Psoas muscle (tissue), 7 donors: ENCODE measurements at regions not wholly inside any gene's neighbourhood (a gene's known extent, or its start where the extent isn't known, plus 50 kb on each side); places are given as distances from the start of the nearest gene placed in this dataset.

ENCODE experiments used
- ATAC-seq, 4 donors: fragments of 200-7000 bp; cut with Tn5 transposase; one replicate each; pipeline ENCODE4 v1.9.1; 2020; ENCODE audit warnings: moderate library complexity in 3 of 4, mild to moderate bottlenecking in 2 of 4
- DNase-seq, 2 donors: peaks; one replicate each; pipeline ENCODE4 v3.0.0-alpha.2; 2020
- H3K27ac ChIP-seq: fragments of 200-600 bp; one replicate; pipeline ENCODE4 v1.8.0; 2022
- H3K27me3 ChIP-seq, 3 donors: fragments of 200-600 bp in 1 of 3; one replicate each; pipeline versions ENCODE4 v1.6.1 to v1.8.0; 2013 to 2022; ENCODE audit warnings: low read length in 2 of 3, mild to moderate bottlenecking in 2 of 3, moderate library complexity in 1 of 3; ENCODE audit not compliant: insufficient read depth in 3 of 3
- H3K36me3 ChIP-seq, 2 donors: fragments of 200-600 bp in 1 of 2; one replicate each; pipeline versions ENCODE4 v1.6.1 to v1.8.0; 2013 to 2022; ENCODE audit warnings: low read depth in 1 of 2, mild to moderate bottlenecking in 1 of 2, moderate library complexity in 1 of 2; ENCODE audit not compliant: insufficient read depth in 1 of 2
- H3K4me1 ChIP-seq: fragments of 200-600 bp; one replicate; pipeline ENCODE4 v1.8.0; 2022
- H3K4me3 ChIP-seq: fragments of 200-600 bp; one replicate; pipeline ENCODE4 v1.8.0; 2022; ENCODE audit warnings: mild to moderate bottlenecking
- H3K9me3 ChIP-seq: fragments of 200-600 bp; one replicate; pipeline ENCODE4 v1.8.0; 2022
- CTCF ChIP-seq: fragments of 200-600 bp; IDR thresholded peaks from one replicate; pipeline ENCODE4 v1.8.0; 2022; ENCODE audit warnings: antibody characterized with exemption
- WGBS, 3 donors: extraction: QIAGEN DNeasy Blood & Tissue Kit; methylation state at CpG; one replicate each; pipeline versions ENCODE4 v1.1.6 to v1.1.7; 2013; 5-methylcytosine and 5-hydroxymethylcytosine counted together
- intact Hi-C, 2 donors: fragments of 100-400 bp; cut with DNase I; formaldehyde crosslinking; loops; one replicate each; pipeline versions ENCODE4 v1.11.0 to v1.14.2; 2022
- donor health status: healthy with polysubstance abuse.
- donor health status: DM: no; HTN: no; CAD: no; lungs with moderate emphysema.
- donor health status: Bipolar disorder and iron deficiency.
- donor health status: healthy.
- donor health status: DM: yes; HTN: yes; CAD: no.
- donor health status: DM: no; HTN: no; CAD: no.
- donor health status: DM: yes; HTN: yes; CAD: no.

DNA sequence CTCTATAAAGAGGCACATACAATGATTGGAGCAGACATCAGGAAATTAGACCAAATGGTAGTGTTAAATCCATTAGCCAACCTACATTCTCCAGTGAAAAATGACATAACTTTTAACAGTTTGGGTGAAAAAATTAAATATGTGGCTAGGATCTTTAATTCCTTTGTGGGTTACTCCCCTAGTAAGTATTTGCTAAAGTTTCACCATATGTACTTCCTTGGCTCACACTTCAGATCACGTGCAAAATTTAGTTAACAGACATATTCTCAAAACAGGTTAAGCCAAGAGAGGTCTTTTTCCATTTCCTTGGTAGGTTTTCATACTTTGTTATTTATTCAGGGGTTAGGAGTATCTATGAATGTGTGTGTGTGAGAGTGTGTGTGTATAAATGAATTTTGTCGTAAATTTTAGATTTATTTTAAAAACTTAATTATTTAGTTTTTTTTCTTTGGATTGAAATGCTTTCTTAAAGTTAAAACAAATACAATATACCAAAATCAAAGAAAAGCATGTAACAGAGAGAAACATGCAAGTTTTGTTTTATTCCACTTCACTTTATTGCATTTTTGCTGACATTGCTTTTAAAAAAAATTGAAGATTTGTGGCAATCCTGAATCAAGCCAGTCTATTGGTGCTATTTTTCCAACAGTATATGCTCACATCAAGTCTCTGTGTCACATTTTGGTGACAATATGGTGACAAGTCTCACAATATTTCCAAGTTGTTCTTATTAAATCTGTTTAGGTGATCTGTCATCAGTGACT lies 258.7 kb downstream of the FLRT2 start:
- Histone ChIP-seq H3K36me3 (no peaks in the 10 kb centered on the region), H3K9me3 (no peaks in the 10 kb centered on the region), H3K4me1 (no peaks in the 10 kb centered on the region), H3K27me3 (no peaks in the 10 kb centered on the region), H3K4me3 (no peak overlapping the region), H3K27ac (no peak overlapping the region)
- no peak for DNase-seq
- no peak for TF ChIP-seq CTCF
- no peak for ATAC-seq
- WGBS, 3 donors = 64 to 69% (median 66%) methylated on average over 2 of the region's 2 CpGs
- intact Hi-C loops = no loop called here

DNA sequence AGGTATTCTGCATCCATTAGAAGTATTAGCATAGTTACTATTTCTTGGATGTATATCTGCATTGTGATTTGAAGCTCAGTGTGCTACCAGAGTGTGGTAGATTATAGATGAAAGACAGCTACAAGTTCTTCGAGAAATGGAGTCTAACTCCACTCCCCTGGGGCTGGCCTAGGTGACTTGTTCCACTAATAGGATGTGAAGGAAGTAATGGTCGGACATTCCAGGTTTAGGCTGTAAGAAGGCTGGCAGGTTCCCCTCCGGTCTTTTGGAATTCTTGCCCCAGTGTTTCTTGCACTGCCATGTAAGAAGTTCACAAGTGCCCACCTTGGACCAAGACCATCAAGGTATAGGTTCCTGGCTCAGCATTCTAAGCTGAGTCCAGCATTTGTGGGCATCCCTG lies 236.4 kb downstream of the FLRT2 start:
- intact Hi-C loops = no loop called here

DNA sequence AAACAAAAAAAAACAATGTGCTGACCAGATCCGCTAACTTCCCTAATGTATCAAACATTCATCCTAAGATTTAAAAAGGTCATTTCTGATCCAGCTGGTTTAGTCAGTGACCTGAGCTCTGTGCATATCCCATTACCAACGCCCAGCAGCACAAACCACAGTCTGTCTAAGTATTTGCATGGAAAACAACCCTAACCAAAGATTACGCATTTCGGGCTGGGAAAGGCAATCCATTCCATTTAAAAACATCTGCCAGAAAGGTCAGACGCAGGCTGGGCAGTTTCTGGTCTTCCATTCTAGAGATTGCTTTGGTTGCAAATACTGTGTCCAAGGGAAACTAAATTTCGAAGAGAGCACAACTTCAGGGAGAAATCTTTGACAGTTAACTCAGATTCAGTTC lies 234.9 kb downstream of the FLRT2 start:
- no peak for ATAC-seq
- peak in 1 of 2 donors; percentile 16 for DNase-seq
- no peak overlapping the region for H3K4me3 ChIP-seq
- TF ChIP-seq CTCF = no peak
- H3K4me1 ChIP-seq = no peaks in the 10 kb centered on the region
- H3K9me3 ChIP-seq = no peaks in the 10 kb centered on the region
- WGBS, 3 donors = 34 to 42% (median 34%) methylated on average over 6 of the region's 6 CpGs
- H3K27me3 ChIP-seq = no peaks in the 10 kb centered on the region
- intact Hi-C loops = no loop called here
- H3K27ac ChIP-seq = no peak overlapping the region
- no peaks in the 10 kb centered on the region for H3K36me3 ChIP-seq

More for the DNA sequence above, 236.4 kb downstream of the FLRT2 start:
- H3K4me1 ChIP-seq = no peaks in the 10 kb centered on the region
- no peaks in the 10 kb centered on the region for H3K27me3 ChIP-seq
- WGBS, 3 donors = 81 to 88% (median 87%) methylated on average over 3 of the region's 3 CpGs
- H3K4me3 ChIP-seq = no peak overlapping the region
- DNase-seq = no peak
- no peak overlapping the region for H3K27ac ChIP-seq
- ATAC-seq = no peak
- no peaks in the 10 kb centered on the region for H3K9me3 ChIP-seq
- no peak for TF ChIP-seq CTCF
- H3K36me3 ChIP-seq = no peaks in the 10 kb centered on the region

DNA sequence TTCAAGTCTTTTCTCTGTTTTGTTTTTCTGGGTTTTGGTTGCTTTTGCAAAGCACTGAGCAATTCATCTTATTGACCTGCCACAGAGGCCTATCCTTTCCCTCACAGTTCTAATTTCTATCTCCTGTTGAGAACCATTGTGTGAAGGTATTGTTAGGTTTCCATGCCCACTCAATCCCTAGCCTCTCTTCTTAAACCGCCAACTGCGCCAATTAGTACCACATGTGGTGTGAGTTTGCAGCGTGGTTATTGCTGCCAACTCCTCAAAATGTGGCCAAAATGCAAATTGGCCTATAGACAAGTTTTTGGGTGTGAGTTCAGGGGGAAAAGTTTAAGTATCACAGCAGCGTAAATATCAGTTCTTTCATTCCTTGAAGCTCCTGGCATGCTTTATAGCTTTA lies 232.6 kb downstream of the FLRT2 start:
- ATAC-seq = no peak
- intact Hi-C loops = no loop called here
- TF ChIP-seq CTCF = no peak

DNA sequence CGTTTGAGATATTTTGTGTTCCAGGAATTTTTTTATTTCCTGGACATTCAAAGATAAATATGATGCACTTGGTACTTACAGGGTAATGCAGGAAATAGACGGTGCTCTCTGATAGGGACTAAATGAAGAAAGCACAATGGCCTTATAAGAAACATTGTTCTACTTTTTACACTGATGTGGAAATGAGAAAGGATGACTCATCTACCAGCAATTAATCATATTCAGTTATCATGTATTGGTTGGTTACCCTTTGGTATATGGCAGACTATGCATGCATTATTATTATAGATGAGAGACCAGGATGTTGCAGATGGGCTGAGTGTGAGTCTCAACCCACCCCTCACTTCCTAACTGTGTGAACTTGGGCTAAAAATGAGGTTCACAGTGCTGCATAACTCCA lies 222.2 kb downstream of the FLRT2 start:
- Histone ChIP-seq H3K36me3 (no peaks in the 10 kb centered on the region), H3K9me3 (no peaks in the 10 kb centered on the region), H3K27ac (no peak overlapping the region), H3K4me3 (no peak overlapping the region), H3K4me1 (no peaks in the 10 kb centered on the region), H3K27me3 (no peaks in the 10 kb centered on the region)
- ATAC-seq (no peak), DNase-seq (no peak)
- no peak for TF ChIP-seq CTCF
- 44 to 73% (median 68%) methylated on average over 2 of the region's 2 CpGs for WGBS, 3 donors
- intact Hi-C loops = no loop called here

More for the DNA sequence above, 232.6 kb downstream of the FLRT2 start:
- H3K36me3 ChIP-seq = no peaks in the 10 kb centered on the region
- no peaks in the 10 kb centered on the region for H3K27me3 ChIP-seq
- H3K4me1 ChIP-seq = no peaks in the 10 kb centered on the region
- WGBS, 3 donors = 56 to 77% (median 64%) methylated on average over 4 of the region's 4 CpGs
- H3K9me3 ChIP-seq = no peaks in the 10 kb centered on the region
- H3K27ac ChIP-seq = no peak overlapping the region
- H3K4me3 ChIP-seq = no peak overlapping the region
- no peak for DNase-seq
